GM19468 (cell line): ENCODE measurements at regions not wholly inside any gene's neighbourhood (a gene's known extent, or its start where the extent isn't known, plus 50 kb on each side); places are given as distances from the start of the nearest gene placed in this dataset.
"Not testable (repeated sequence)": the region's sequence is repeated elsewhere in the genome, so short reads cannot be mapped to it uniquely, and the experiment has no call there.

Experiments used
- ATAC-seq: cut with Tn5 transposase; IDR thresholded peaks from one replicate; pipeline ENCODE4 v1.9.1; 2021; ENCODE audit warnings: mild to moderate bottlenecking, moderate library complexity, moderate number of reproducible peaks; ENCODE audit not compliant: unreplicated experiment; ENCODE audit errors: extremely low read depth

- not testable (repeated sequence) for ATAC-seq
Observed at GRCh38 chr6:104676679-104677078, 183.0 kb downstream of the HACE1 start.

GRCh38 chr6:104675161-104675560 is 184.6 kb downstream of the HACE1 start:
- ATAC-seq: not testable (repeated sequence)

- not testable (repeated sequence) for ATAC-seq
Observed at GRCh38 chr6:104673078-104673477, 186.6 kb downstream of the HACE1 start.

- ATAC-seq: not testable (repeated sequence)
Observed at GRCh38 chr6:104671591-104671891, 188.2 kb downstream of the HACE1 start.

- ATAC-seq: not testable (repeated sequence)
Observed at GRCh38 chr6:104670834-104671590, 188.7 kb downstream of the HACE1 start.

GRCh38 chr6:104669483-104669882 is 190.2 kb downstream of the HACE1 start:
- ATAC-seq: no peak

- no peak for ATAC-seq
Observed at GRCh38 chr6:104656235-104656634, 203.5 kb downstream of the HACE1 start.

- no peak for ATAC-seq
Observed at GRCh38 chr6:104653781-104654180, 205.9 kb downstream of the HACE1 start.

- no peak for ATAC-seq
Observed at GRCh38 chr6:104648347-104648746, 211.4 kb downstream of the HACE1 start.

GRCh38 chr6:104644848-104645247 is 214.9 kb downstream of the HACE1 start:
- ATAC-seq: no peak

GRCh38 chr6:104642871-104643270 is 216.8 kb downstream of the HACE1 start:
- no peak for ATAC-seq

GRCh38 chr6:104640761-104641160 is 219.0 kb downstream of the HACE1 start:
- ATAC-seq: no peak

- ATAC-seq: no peak
Observed at GRCh38 chr6:104640150-104640700, 219.5 kb downstream of the HACE1 start.

- ATAC-seq: peak; percentile 90
Observed at GRCh38 chr6:104639668-104640067, 220.1 kb downstream of the HACE1 start.

GRCh38 chr6:104638841-104639290 is 220.9 kb downstream of the HACE1 start:
- ATAC-seq: no peak

GRCh38 chr6:104633125-104633524 is 226.6 kb downstream of the HACE1 start:
- no peak for ATAC-seq

GRCh38 chr6:104632588-104632987 is 227.1 kb downstream of the HACE1 start:
- no peak for ATAC-seq

GRCh38 chr6:104630955-104631354 is 228.8 kb downstream of the HACE1 start:
- ATAC-seq: no peak

GRCh38 chr6:104630522-104630921 is 229.2 kb downstream of the HACE1 start:
- ATAC-seq: no peak

- no peak for ATAC-seq
Observed at GRCh38 chr6:104629826-104630225, 229.9 kb downstream of the HACE1 start.

GRCh38 chr6:104625536-104625935 is 234.2 kb downstream of the HACE1 start:
- no peak for ATAC-seq
